ENCODE measurements at regions not wholly inside any gene's neighbourhood (a gene's known extent, or its start where the extent isn't known, plus 50 kb on each side); places are given as distances from the start of the nearest gene placed in this dataset.

GRCh38 chr2:128941751-128942150, 623.1 kb upstream of the HS6ST1 start:
- no peaks in the 10 kb centered on the region for H3K27me3 ChIP-seq (ENCODE audit: control insufficient read depth, low read length)
- no peak for TF ChIP-seq CTCF (IDR thresholded peaks at IDR 0.05; ENCODE audit: low read depth, low read length, poor library complexity, severe bottlenecking)
- TF ChIP-seq EZH2phosphoT487 (IDR thresholded peaks at IDR 0.05; ENCODE audit: borderline replicate concordance, low read length), result no peak

GRCh38 chr2:128949360-128949759, 630.7 kb upstream of the HS6ST1 start:
- H3K36me3 ChIP-seq (ENCODE audit: control insufficient read depth, low read length), result no peaks in the 10 kb centered on the region
- H4K20me1 ChIP-seq (ENCODE audit: control insufficient read depth, insufficient read depth, low read depth, low read length), result no peaks in the 10 kb centered on the region
- no peak overlapping the region for H3K4me2 ChIP-seq (ENCODE audit: low read length)
- H3F3A ChIP-seq (ENCODE audit: control insufficient read depth, insufficient read depth), result no peaks in the 10 kb centered on the region
- H3K27me3 ChIP-seq (ENCODE audit: control insufficient read depth, low read length), result no peaks in the 10 kb centered on the region
- H3K79me2 ChIP-seq (ENCODE audit: control insufficient read depth, low read length), result no peaks in the 10 kb centered on the region
- no peaks in the 10 kb centered on the region for H3K4me1 ChIP-seq (ENCODE audit: control insufficient read depth, low read length)
- H3K27ac ChIP-seq (ENCODE audit: low read depth, low read length), result no peak overlapping the region
- H3K9me2 ChIP-seq (replicated peaks; ENCODE audit: control insufficient read depth, low read length), result no peaks in the 10 kb centered on the region
- H3K4me3 ChIP-seq (ENCODE audit: low read length), result no peak overlapping the region
- H3K9me3 ChIP-seq (ENCODE audit: control insufficient read depth, insufficient read depth, low read length), result no peaks in the 10 kb centered on the region
- TF ChIP-seq CTCF (IDR thresholded peaks at IDR 0.05; ENCODE audit: low read depth, low read length, poor library complexity, severe bottlenecking), result no peak
- TF ChIP-seq EZH2phosphoT487 (IDR thresholded peaks at IDR 0.05; ENCODE audit: borderline replicate concordance, low read length), result no peak

More at GRCh38 chr2:128941751-128942150, 623.1 kb upstream of the HS6ST1 start:
- no peak overlapping the region for H3K27ac ChIP-seq (ENCODE audit: low read depth, low read length)
- H3K79me2 ChIP-seq (ENCODE audit: control insufficient read depth, low read length), result no peaks in the 10 kb centered on the region
- no peak overlapping the region for H3K4me2 ChIP-seq (ENCODE audit: low read length)
- H3K4me3 ChIP-seq (ENCODE audit: low read length), result no peak overlapping the region
- no peaks in the 10 kb centered on the region for H3K36me3 ChIP-seq (ENCODE audit: control insufficient read depth, low read length)
- no peaks in the 10 kb centered on the region for H4K20me1 ChIP-seq (ENCODE audit: control insufficient read depth, insufficient read depth, low read depth, low read length)
- H3F3A ChIP-seq (ENCODE audit: control insufficient read depth, insufficient read depth), result no peaks in the 10 kb centered on the region
- H3K9me2 ChIP-seq (replicated peaks; ENCODE audit: control insufficient read depth, low read length), result no peaks in the 10 kb centered on the region
- no peaks in the 10 kb centered on the region for H3K9me3 ChIP-seq (ENCODE audit: control insufficient read depth, insufficient read depth, low read length)
- no peaks in the 10 kb centered on the region for H3K4me1 ChIP-seq (ENCODE audit: control insufficient read depth, low read length)

- Histone ChIP-seq H3K27ac (ENCODE audit: low read depth, low read length) (no peak overlapping the region), H3K4me2 (ENCODE audit: low read length) (no peak overlapping the region), H3K79me2 (ENCODE audit: control insufficient read depth, low read length) (no peaks in the 10 kb centered on the region), H3K9me3 (ENCODE audit: control insufficient read depth, insufficient read depth, low read length) (no peaks in the 10 kb centered on the region), H3K9me2 (replicated peaks; ENCODE audit: control insufficient read depth, low read length) (no peaks in the 10 kb centered on the region), H3K36me3 (ENCODE audit: control insufficient read depth, low read length) (no peaks in the 10 kb centered on the region), H3K4me3 (ENCODE audit: low read length) (no peak overlapping the region), H3K4me1 (ENCODE audit: control insufficient read depth, low read length) (no peaks in the 10 kb centered on the region), H3K27me3 (ENCODE audit: control insufficient read depth, low read length) (no peaks in the 10 kb centered on the region), H3F3A (ENCODE audit: control insufficient read depth, insufficient read depth) (no peaks in the 10 kb centered on the region), H4K20me1 (ENCODE audit: control insufficient read depth, insufficient read depth, low read depth, low read length) (no peaks in the 10 kb centered on the region)
- no peak for TF ChIP-seq EZH2phosphoT487 (IDR thresholded peaks at IDR 0.05; ENCODE audit: borderline replicate concordance, low read length)
- no peak for TF ChIP-seq CTCF (IDR thresholded peaks at IDR 0.05; ENCODE audit: low read depth, low read length, poor library complexity, severe bottlenecking)
Measured at GRCh38 chr2:128950758-128951157, 632.1 kb upstream of the HS6ST1 start.

- TF ChIP-seq EZH2phosphoT487 (IDR thresholded peaks at IDR 0.05; ENCODE audit: borderline replicate concordance, low read length) (no peak), CTCF (IDR thresholded peaks at IDR 0.05; ENCODE audit: low read depth, low read length, poor library complexity, severe bottlenecking) (no peak)
- Histone ChIP-seq H3K79me2 (ENCODE audit: control insufficient read depth, low read length) (no peaks in the 10 kb centered on the region), H3K9me3 (ENCODE audit: control insufficient read depth, insufficient read depth, low read length) (no peaks in the 10 kb centered on the region), H3F3A (ENCODE audit: control insufficient read depth, insufficient read depth) (no peaks in the 10 kb centered on the region), H3K4me2 (ENCODE audit: low read length) (no peak overlapping the region), H3K4me3 (ENCODE audit: low read length) (no peak overlapping the region), H3K27me3 (ENCODE audit: control insufficient read depth, low read length) (no peaks in the 10 kb centered on the region), H3K27ac (ENCODE audit: low read depth, low read length) (no peak overlapping the region), H3K36me3 (ENCODE audit: control insufficient read depth, low read length) (no peaks in the 10 kb centered on the region), H4K20me1 (ENCODE audit: control insufficient read depth, insufficient read depth, low read depth, low read length) (no peaks in the 10 kb centered on the region), H3K9me2 (replicated peaks; ENCODE audit: control insufficient read depth, low read length) (no peaks in the 10 kb centered on the region), H3K4me1 (ENCODE audit: control insufficient read depth, low read length) (no peaks in the 10 kb centered on the region)
Measured at GRCh38 chr2:128958241-128958640, 639.6 kb upstream of the HS6ST1 start.

Measured in DOHH2 (cell line).